GM18498 (cell line): ENCODE measurements at regions not wholly inside any gene's neighbourhood (a gene's known extent, or its start where the extent isn't known, plus 50 kb on each side); places are given as distances from the start of the nearest gene placed in this dataset.
"Not testable (repeated sequence)": the region's sequence is repeated elsewhere in the genome, so short reads cannot be mapped to it uniquely, and the experiment has no call there.

ENCODE experiments used
- ATAC-seq: cut with Tn5 transposase; IDR thresholded peaks from one replicate; pipeline ENCODE4 v1.9.1; 2021; ENCODE audit warnings: mild to moderate bottlenecking, moderate library complexity; ENCODE audit not compliant: unreplicated experiment

GRCh38 chr14:106203438-106203837 is 677.1 kb downstream of the TMEM121 start:
- no peak for ATAC-seq

GRCh38 chr14:106204063-106204462 is 677.7 kb downstream of the TMEM121 start:
- ATAC-seq, result no peak

- ATAC-seq, result no peak
Observed at GRCh38 chr14:106207316-106207715, 680.9 kb downstream of the TMEM121 start.

- no peak for ATAC-seq
Observed at GRCh38 chr14:106208794-106209193, 682.4 kb downstream of the TMEM121 start.

- ATAC-seq, result no peak
Observed at GRCh38 chr14:106209755-106210154, 683.4 kb downstream of the TMEM121 start.

- no peak for ATAC-seq
Observed at GRCh38 chr14:106210650-106211049, 684.3 kb downstream of the TMEM121 start.

GRCh38 chr14:106211334-106211900 is 685.0 kb downstream of the TMEM121 start:
- ATAC-seq, result no peak

GRCh38 chr14:106215229-106215628 is 688.8 kb downstream of the TMEM121 start:
- no peak for ATAC-seq

- ATAC-seq, result no peak
Observed at GRCh38 chr14:106216679-106217078, 690.3 kb downstream of the TMEM121 start.

GRCh38 chr14:106218174-106218573 is 691.8 kb downstream of the TMEM121 start:
- no peak for ATAC-seq

- no peak for ATAC-seq
Observed at GRCh38 chr14:106222311-106222710, 695.9 kb downstream of the TMEM121 start.

- no peak for ATAC-seq
Observed at GRCh38 chr14:106222731-106223130, 696.3 kb downstream of the TMEM121 start.

- no peak for ATAC-seq
Observed at GRCh38 chr14:106227793-106228192, 701.4 kb downstream of the TMEM121 start.

GRCh38 chr14:106228541-106229158 is 702.3 kb downstream of the TMEM121 start:
- ATAC-seq, result no peak

- ATAC-seq, result no peak
Observed at GRCh38 chr14:106230071-106230470, 703.7 kb downstream of the TMEM121 start.

GRCh38 chr14:106233191-106233590 is 706.8 kb downstream of the TMEM121 start:
- ATAC-seq, result not testable (repeated sequence)

- not testable (repeated sequence) for ATAC-seq
Observed at GRCh38 chr14:106234525-106235254, 708.3 kb downstream of the TMEM121 start.

GRCh38 chr14:106235356-106236159 is 709.2 kb downstream of the TMEM121 start:
- ATAC-seq, result no peak

GRCh38 chr14:106248321-106249192 is 722.2 kb downstream of the TMEM121 start:
- no peak for ATAC-seq

- not testable (repeated sequence) for ATAC-seq
Observed at GRCh38 chr14:106253995-106254394, 727.6 kb downstream of the TMEM121 start.
